22Rv1 (cell line): ENCODE measurements at regions not wholly inside any gene's neighbourhood (a gene's known extent, or its start where the extent isn't known, plus 50 kb on each side); places are given as distances from the start of the nearest gene placed in this dataset.

Experiments used
- CTCF ChIP-seq: fragments of 450-650 bp; IDR thresholded peaks from 2 replicates; pipeline ENCODE4 v1.5.1; 2017; ENCODE audit warnings: mild to moderate bottlenecking
- ZFX ChIP-seq: fragments of 450-650 bp; IDR thresholded peaks from 2 replicates; pipeline ENCODE4 v1.6.1; 2017; ENCODE audit warnings: antibody characterized with exemption, borderline replicate concordance

- TF ChIP-seq CTCF (no peak), ZFX (no peak)
Observed at GRCh38 chr2:206388698-206389097, 54.6 kb upstream of the ADAM23 start.
